ENCODE measurements at regions not wholly inside any gene's neighbourhood (a gene's known extent, or its start where the extent isn't known, plus 50 kb on each side); places are given as distances from the start of the nearest gene placed in this dataset.

DNA sequence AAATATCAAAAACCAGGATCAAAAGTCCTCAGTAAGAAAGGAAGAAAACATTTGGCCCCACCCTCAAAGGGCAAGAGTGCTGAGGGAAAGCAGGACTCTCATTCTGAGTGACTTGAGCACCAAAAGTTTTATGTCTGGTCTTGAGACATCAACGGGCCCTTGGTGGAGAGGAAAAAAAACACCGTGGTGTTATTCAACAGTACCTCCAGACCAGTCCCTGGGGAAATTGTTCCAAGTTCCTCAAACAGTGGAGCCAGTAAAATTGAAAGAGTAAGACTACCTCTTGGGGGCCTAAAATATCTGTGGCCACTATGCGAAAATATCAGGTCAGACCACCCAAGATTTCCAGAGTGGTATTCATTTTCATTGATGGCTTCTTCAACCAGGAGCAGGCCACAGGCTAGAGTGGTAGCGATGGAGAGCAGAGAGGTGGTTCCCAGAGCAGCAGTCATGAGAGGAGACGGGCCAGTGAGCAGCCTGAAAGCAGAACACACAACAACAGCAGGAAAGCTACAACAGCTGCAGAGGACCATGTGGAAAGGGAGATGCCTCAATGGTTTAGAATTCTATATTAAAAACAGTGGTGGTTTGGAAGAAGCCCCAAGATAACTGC, 63.7 kb upstream of the RPL34 start:
- TF ChIP-seq, protein P1, sequence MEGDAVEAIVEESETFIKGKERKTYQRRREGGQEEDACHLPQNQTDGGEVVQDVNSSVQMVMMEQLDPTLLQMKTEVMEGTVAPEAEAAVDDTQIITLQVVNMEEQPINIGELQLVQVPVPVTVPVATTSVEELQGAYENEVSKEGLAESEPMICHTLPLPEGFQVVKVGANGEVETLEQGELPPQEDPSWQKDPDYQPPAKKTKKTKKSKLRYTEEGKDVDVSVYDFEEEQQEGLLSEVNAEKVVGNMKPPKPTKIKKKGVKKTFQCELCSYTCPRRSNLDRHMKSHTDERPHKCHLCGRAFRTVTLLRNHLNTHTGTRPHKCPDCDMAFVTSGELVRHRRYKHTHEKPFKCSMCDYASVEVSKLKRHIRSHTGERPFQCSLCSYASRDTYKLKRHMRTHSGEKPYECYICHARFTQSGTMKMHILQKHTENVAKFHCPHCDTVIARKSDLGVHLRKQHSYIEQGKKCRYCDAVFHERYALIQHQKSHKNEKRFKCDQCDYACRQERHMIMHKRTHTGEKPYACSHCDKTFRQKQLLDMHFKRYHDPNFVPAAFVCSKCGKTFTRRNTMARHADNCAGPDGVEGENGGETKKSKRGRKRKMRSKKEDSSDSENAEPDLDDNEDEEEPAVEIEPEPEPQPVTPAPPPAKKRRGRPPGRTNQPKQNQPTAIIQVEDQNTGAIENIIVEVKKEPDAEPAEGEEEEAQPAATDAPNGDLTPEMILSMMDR (IDR thresholded peaks at IDR 0.05; ENCODE audit: unreplicated experiment in 3 of 3) = no peak
- no peaks in the 10 kb centered on the region for H3K27me3 Mint-ChIP-seq (ENCODE audit: low read depth)
- peaks cover 22% of the 10 kb centered on the region for H3K4me1 Mint-ChIP-seq
- no peak overlapping the region for H3K27ac Mint-ChIP-seq
- no peaks in the 10 kb centered on the region for H3K9me3 Mint-ChIP-seq
- H3K36me3 Mint-ChIP-seq (ENCODE audit: low read depth) = no peaks in the 10 kb centered on the region
- H3K4me3 Mint-ChIP-seq = no peak overlapping the region

DNA sequence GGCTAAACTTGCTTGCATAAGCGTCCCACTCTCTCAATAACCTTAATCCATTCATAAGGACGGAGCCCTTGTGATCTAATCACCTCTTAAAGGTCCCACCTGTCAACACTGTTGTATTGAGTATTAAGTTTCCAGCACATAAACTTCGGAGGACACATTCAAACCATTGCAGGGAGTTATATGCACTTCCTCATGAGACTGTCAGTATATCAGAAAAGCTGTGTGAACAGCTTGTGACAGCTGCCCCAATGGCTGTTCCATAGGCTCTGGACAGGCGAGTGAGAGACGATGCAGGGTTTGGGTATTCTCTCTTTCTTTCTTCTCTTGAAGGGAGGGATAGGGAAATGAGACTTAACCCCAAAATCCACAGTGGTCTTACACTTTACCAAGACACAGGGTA, 64.2 kb upstream of the RPL34 start:
- Mint-ChIP-seq H3K27me3 (ENCODE audit: low read depth) (no peaks in the 10 kb centered on the region), H3K27ac (no peak overlapping the region), H3K4me1 (peaks cover 20% of the 10 kb centered on the region), H3K9me3 (peaks cover 3% of the 10 kb centered on the region), H3K4me3 (no peak overlapping the region), H3K36me3 (ENCODE audit: low read depth) (no peaks in the 10 kb centered on the region)
- TF ChIP-seq, protein P1 (IDR thresholded peaks at IDR 0.05; ENCODE audit: unreplicated experiment in 3 of 3) = no peak

DNA sequence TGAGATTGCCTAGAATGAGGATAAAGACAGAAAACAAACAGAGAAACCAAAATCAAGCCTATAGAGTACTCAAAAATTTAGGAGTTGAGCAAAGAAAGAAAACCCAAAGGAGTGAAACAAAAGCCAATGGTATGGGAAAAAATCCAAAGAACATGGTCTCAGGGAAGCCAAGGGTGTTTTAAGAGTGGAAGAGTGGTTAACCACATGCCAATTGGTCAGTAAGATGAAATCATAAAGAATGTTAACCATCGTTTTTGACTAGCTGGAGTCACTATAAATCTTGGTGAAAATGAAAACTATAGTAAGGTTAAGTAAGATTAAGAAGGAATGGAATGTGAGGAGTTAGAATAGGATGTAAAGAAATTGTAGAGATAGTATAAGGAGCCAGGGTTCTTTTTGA, 64.7 kb upstream of the RPL34 start:
- H3K4me3 Mint-ChIP-seq = no peak overlapping the region
- no peaks in the 10 kb centered on the region for H3K36me3 Mint-ChIP-seq (ENCODE audit: low read depth)
- H3K9me3 Mint-ChIP-seq = peaks cover 3% of the 10 kb centered on the region
- TF ChIP-seq, protein P1 (IDR thresholded peaks at IDR 0.05; ENCODE audit: unreplicated experiment in 3 of 3) = no peak
- H3K27ac Mint-ChIP-seq = no peak overlapping the region
- H3K27me3 Mint-ChIP-seq (ENCODE audit: low read depth) = no peaks in the 10 kb centered on the region
- peaks cover 15% of the 10 kb centered on the region for H3K4me1 Mint-ChIP-seq

DNA sequence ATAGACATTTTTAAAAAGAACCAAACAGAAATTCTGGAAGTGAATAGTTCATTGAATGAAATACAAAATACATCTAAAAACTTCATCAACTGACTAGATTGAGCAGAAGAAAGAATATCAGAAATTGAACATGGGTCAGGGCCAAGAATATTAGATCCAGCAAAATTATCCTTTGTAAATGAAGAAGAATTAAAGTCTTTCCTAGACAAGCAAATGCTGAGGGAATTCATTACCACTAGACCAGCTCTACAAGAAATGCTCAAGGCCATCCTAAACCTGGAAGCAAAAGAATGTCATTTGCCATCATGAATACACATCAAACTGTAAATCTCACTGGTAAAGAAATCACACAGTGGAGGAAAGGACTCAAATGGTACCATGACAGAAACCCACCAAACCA, 72.7 kb upstream of the RPL34 start:
- Mint-ChIP-seq H3K9me3 (peaks cover 42% of the 10 kb centered on the region), H3K4me3 (no peak overlapping the region), H3K27ac (no peak overlapping the region), H3K36me3 (ENCODE audit: low read depth) (peaks cover 4% of the 10 kb centered on the region), H3K4me1 (no peaks in the 10 kb centered on the region), H3K27me3 (ENCODE audit: low read depth) (peaks cover under 1% of the 10 kb centered on the region)
- TF ChIP-seq, protein P1 (IDR thresholded peaks at IDR 0.05; ENCODE audit: unreplicated experiment in 3 of 3) = no peak

DNA sequence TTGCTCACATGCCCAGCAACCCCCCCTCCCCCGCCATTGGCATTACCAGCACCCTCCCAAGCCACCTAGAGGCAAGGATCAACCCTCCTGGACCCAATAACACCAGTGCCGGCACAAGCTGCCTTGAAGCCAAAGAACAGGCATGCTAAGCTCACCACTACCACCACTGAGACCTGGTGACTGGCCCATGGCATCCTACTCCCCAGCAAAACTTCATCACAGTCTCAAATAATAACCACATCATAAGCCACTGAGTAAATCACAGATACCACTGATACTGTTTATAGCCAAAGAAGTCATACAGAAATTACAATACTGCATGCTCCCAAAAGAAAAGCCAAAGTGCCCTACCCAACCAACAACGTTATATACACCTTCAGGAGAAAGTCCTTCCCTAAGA, 73.6 kb upstream of the RPL34 start:
- Mint-ChIP-seq H3K4me3 (no peak overlapping the region), H3K27ac (no peak overlapping the region), H3K27me3 (ENCODE audit: low read depth) (peaks cover 4% of the 10 kb centered on the region), H3K36me3 (ENCODE audit: low read depth) (peaks cover 4% of the 10 kb centered on the region), H3K4me1 (no peaks in the 10 kb centered on the region), H3K9me3 (peaks cover 42% of the 10 kb centered on the region)
- TF ChIP-seq, protein P1 (IDR thresholded peaks at IDR 0.05; ENCODE audit: unreplicated experiment in 3 of 3) = no peak

DNA sequence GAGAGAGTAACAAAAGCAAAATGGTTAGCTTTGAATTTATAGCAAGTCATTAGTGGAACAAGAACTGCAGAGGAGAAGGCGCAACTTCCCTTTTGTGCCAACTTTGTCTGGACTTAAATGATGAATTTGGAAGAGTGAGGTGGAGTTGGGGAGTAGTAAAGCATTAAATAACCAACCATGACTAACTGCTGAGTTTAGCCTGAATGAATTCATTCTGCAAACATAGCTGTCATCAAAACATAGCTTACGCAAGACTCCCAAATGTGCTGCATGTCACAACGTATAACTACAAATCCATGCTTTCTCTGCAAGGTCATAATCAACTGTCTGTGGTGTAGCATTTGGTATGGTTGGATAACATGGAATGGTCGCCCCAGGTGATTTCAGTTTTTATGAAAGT, 75.9 kb upstream of the RPL34 start:
- Mint-ChIP-seq H3K27ac (no peak overlapping the region), H3K27me3 (ENCODE audit: low read depth) (peaks cover 4% of the 10 kb centered on the region), H3K9me3 (peaks cover 31% of the 10 kb centered on the region), H3K36me3 (ENCODE audit: low read depth) (peaks cover 4% of the 10 kb centered on the region), H3K4me1 (no peaks in the 10 kb centered on the region), H3K4me3 (no peak overlapping the region)
- TF ChIP-seq, protein P1 (IDR thresholded peaks at IDR 0.05; ENCODE audit: unreplicated experiment in 3 of 3) = no peak

Data from nephron (organoid).